K562 (cell line): ENCODE measurements at regions not wholly inside any gene's neighbourhood (a gene's known extent, or its start where the extent isn't known, plus 50 kb on each side); places are given as distances from the start of the nearest gene placed in this dataset.

ENCODE experiments used
- ATAC-seq: fragments of 200-7000 bp; cut with Tn5 transposase; 3 replicates; pipeline ENCODE4 v1.9.1; 2020; ENCODE audit warnings: moderate library complexity
- BruUV-seq: library from RNA; stranded (reverse); fragments of 400-500 nt; replicated peaks from 2 replicates; lab custom pipeline; 2021; lab: Mats Ljungman, UMichigan
- CTCF ChIA-PET: fragments of 300-600 bp; formaldehyde crosslinking; extraction: SDS; loops from one replicate; lab custom pipeline; 2021; ENCODE audit warnings: low intra/inter-chr PET ratio; lab: Yijun Ruan, JAX
- POLR2A ChIA-PET: fragments of 300-600, 350-650 bp; sonication (Branson Sonifier 250); formaldehyde crosslinking; extraction: SDS; loops from one replicate; lab custom pipeline; 2021; ENCODE audit warnings: antibody characterized with exemption, inconsistent platforms; lab: Yijun Ruan, JAX
- DNase-seq, 4 experiments: peaks; one replicate each; pipeline versions ENCODE4 v3.0.0 to v3.0.0-alpha.2; 2011 to 2018; ENCODE audit warnings: low spot score in 3 of 4, mixed read lengths in 3 of 4; ENCODE audit errors: extremely low read depth in 1 of 4
- FAIRE-seq: peaks from 2 replicates; lab custom pipeline; 2011; peaks lifted over from hg19 to GRCh38; lab: Jason Lieb, UNC
- H2AFZ ChIP-seq: 2 replicates; pipeline ENCODE4 v1.6.0; 2011; ENCODE audit warnings: low read depth, low read length, control low read depth, inconsistent platforms
- H3K27ac ChIP-seq: fragments of 200-600 bp; 3 replicates; pipeline ENCODE4 v1.8.0; 2011; ENCODE audit warnings: low read depth, mild to moderate bottlenecking, control low read depth, inconsistent platforms, low read length, moderate library complexity, mixed read lengths; ENCODE audit errors: extremely low read depth
- H3K27me3 ChIP-seq, 2 experiments: fragments of 300-600 bp in 1 of 2; 2 replicates in 1 of 2; 3 replicates in 1 of 2; pipeline versions ENCODE4 v1.6.0 to v1.8.0; 2011; ENCODE audit warnings: inconsistent platforms in 2 of 2, low read length in 2 of 2, mild to moderate bottlenecking in 1 of 2, mixed read lengths in 1 of 2, moderate library complexity in 1 of 2; ENCODE audit not compliant: control insufficient read depth in 2 of 2, insufficient read depth in 2 of 2
- H3K36me3 ChIP-seq: fragments of 300-600 bp; 3 replicates; pipeline ENCODE4 v1.8.0; 2011; ENCODE audit warnings: mild to moderate bottlenecking, low read length, inconsistent platforms; ENCODE audit not compliant: control insufficient read depth, insufficient read depth
- H3K4me1 ChIP-seq, 2 experiments: fragments of 200-600 bp in 1 of 2; replicated peaks in 1 of 2; 2 replicates in 1 of 2; 3 replicates in 1 of 2; pipeline versions ENCODE4 v1.5.1 to v1.8.0; 2011; ENCODE audit warnings: inconsistent platforms in 2 of 2, low read length in 2 of 2, mild to moderate bottlenecking in 1 of 2, mixed read lengths in 1 of 2, moderate library complexity in 1 of 2; ENCODE audit not compliant: control insufficient read depth in 2 of 2, insufficient read depth in 2 of 2
- H3K4me2 ChIP-seq: 2 replicates; pipeline ENCODE4 v1.6.1; 2011; ENCODE audit warnings: low read length, control low read depth, inconsistent platforms, mixed read lengths; ENCODE audit not compliant: insufficient read depth
- H3K4me3 ChIP-seq: fragments of 200-600 bp; sonication (generic), shearing (Covaris generic); 2 replicates; pipeline ENCODE4 v1.5.1; 2016; ENCODE audit warnings: control low read depth, inconsistent platforms
- H3K79me2 ChIP-seq: fragments of 200-600 bp; 3 replicates; pipeline ENCODE4 v1.8.0; 2011; ENCODE audit warnings: low read length, inconsistent platforms; ENCODE audit not compliant: control insufficient read depth, insufficient read depth
- H3K9ac ChIP-seq, 2 experiments: 2 replicates each; pipeline versions ENCODE4 v1.6.0 to v1.6.1; 2011; ENCODE audit warnings: low read depth in 2 of 2, low read length in 2 of 2, control low read depth in 1 of 2, inconsistent platforms in 1 of 2, mild to moderate bottlenecking in 1 of 2, mixed read lengths in 1 of 2; ENCODE audit not compliant: insufficient read depth in 1 of 2
- H3K9me1 ChIP-seq: one replicate; pipeline ENCODE4 v1.6.0; 2011; ENCODE audit warnings: inconsistent platforms, mild to moderate bottlenecking, low read length, moderate library complexity; ENCODE audit not compliant: control insufficient read depth, insufficient read depth
- H3K9me3 ChIP-seq: replicated peaks from 2 replicates; pipeline ENCODE4 v1.5.1; 2011; ENCODE audit warnings: low read depth, low read length, inconsistent platforms; ENCODE audit not compliant: control insufficient read depth, insufficient read depth
- H4K20me1 ChIP-seq: replicated peaks from 2 replicates; pipeline ENCODE4 v1.6.1; 2011; ENCODE audit warnings: low read length, inconsistent platforms, mixed read lengths; ENCODE audit not compliant: control insufficient read depth, insufficient read depth
- BRD9 ChIP-seq: fragments of 450-650 bp; IDR thresholded peaks from 2 replicates; pipeline ENCODE4 v1.6.1; 2018; ENCODE audit warnings: low read depth; ENCODE audit not compliant: partially characterized antibody
- BRF1 ChIP-seq: IDR thresholded peaks from 3 replicates; pipeline ENCODE4 v1.6.1; 2011; ENCODE audit warnings: borderline replicate concordance, mild to moderate bottlenecking; ENCODE audit not compliant: insufficient read length; ENCODE audit errors: extremely low read depth
- CHD4 ChIP-seq: fragments of 200-600 bp; sonication (generic); IDR thresholded peaks from 3 replicates; pipeline ENCODE4 v1.6.1; 2012; ENCODE audit warnings: low read depth, mild to moderate bottlenecking, mixed read lengths, low read length, inconsistent platforms; ENCODE audit not compliant: insufficient read depth, insufficient replicate concordance, poor library complexity, severe bottlenecking
- HDGF ChIP-seq: fragments of 450-650 bp; IDR thresholded peaks from 2 replicates; pipeline ENCODE4 v1.6.1; 2016
- MCM3 ChIP-seq: fragments of 450-650 bp; IDR thresholded peaks from 2 replicates; pipeline ENCODE4 v1.6.1; 2016
- MLLT1 ChIP-seq, 2 experiments: fragments of 450-650 bp; IDR thresholded peaks; 2 replicates each; pipeline ENCODE4 v1.6.1; 2016
- RBM22 ChIP-seq: fragments of 200-400 bp; formaldehyde crosslinking; IDR thresholded peaks from 2 replicates; pipeline ENCODE4 v1.6.1; 2018; ENCODE audit warnings: low read length, low read depth; ENCODE audit not compliant: poor library complexity, severe bottlenecking
- SRSF3 ChIP-seq: fragments of 200-400 bp; formaldehyde crosslinking; IDR thresholded peaks from 2 replicates; pipeline ENCODE4 v1.6.1; 2016; ENCODE audit warnings: mild to moderate bottlenecking, low read length, moderate library complexity; ENCODE audit not compliant: insufficient read depth
- TCF3 ChIP-seq: sonication (generic); formaldehyde crosslinking; IDR thresholded peaks from 2 replicates; pipeline ENCODE4 v1.4.0; 2020; ENCODE audit warnings: mild to moderate bottlenecking, missing genetic modification reagents
- ZNF143 ChIP-seq: sonication (generic); formaldehyde crosslinking; IDR thresholded peaks from 2 replicates; pipeline ENCODE4 v1.9.0; 2022; ENCODE audit warnings: mild to moderate bottlenecking, missing genetic modification reagents
- WGBS: fragments of 100-300 bp; shearing (Covaris generic); methylation state at CpG from one replicate; pipeline ENCODE4 v1.1.6; 2016; ENCODE audit warnings: low coverage, mixed read lengths; ENCODE audit not compliant: insufficient coverage; ENCODE audit errors: missing lambda C conversion rate; 5-methylcytosine and 5-hydroxymethylcytosine counted together
- in situ Hi-C: fragments of 300-500 bp; cut with MboI; formaldehyde crosslinking; loops from 4 replicates; pipeline ENCODE4 v1.15.0; 2018; ENCODE audit warnings: inconsistent platforms, mixed read lengths
- intact Hi-C: fragments of 100-400 bp; cut with micrococcal nuclease; formaldehyde crosslinking; loops from 2 replicates; pipeline ENCODE4 v1.14.2; 2022
- TF ChIP-seq, protein P1 (sequence below): sonication (generic); formaldehyde crosslinking; IDR thresholded peaks from 2 replicates; pipeline ENCODE4 v1.8.0; 2022; ENCODE audit warnings: missing genetic modification reagents, mild to moderate bottlenecking, borderline replicate concordance

GRCh38 chr4:148693913-148694649 lies 251.9 kb upstream of the NR3C2 start (continued):
- TF ChIP-seq ZNF143 (CRISPR knock-in tag) (no peak), RBM22 (no peak), HDGF (no peak), MLLT1 (IDR thresholded peaks at IDR 0.05) (no peak), TCF3 (CRISPR knock-in tag) (no peak), MCM3 (no peak)
- TF ChIP-seq, protein P1, sequence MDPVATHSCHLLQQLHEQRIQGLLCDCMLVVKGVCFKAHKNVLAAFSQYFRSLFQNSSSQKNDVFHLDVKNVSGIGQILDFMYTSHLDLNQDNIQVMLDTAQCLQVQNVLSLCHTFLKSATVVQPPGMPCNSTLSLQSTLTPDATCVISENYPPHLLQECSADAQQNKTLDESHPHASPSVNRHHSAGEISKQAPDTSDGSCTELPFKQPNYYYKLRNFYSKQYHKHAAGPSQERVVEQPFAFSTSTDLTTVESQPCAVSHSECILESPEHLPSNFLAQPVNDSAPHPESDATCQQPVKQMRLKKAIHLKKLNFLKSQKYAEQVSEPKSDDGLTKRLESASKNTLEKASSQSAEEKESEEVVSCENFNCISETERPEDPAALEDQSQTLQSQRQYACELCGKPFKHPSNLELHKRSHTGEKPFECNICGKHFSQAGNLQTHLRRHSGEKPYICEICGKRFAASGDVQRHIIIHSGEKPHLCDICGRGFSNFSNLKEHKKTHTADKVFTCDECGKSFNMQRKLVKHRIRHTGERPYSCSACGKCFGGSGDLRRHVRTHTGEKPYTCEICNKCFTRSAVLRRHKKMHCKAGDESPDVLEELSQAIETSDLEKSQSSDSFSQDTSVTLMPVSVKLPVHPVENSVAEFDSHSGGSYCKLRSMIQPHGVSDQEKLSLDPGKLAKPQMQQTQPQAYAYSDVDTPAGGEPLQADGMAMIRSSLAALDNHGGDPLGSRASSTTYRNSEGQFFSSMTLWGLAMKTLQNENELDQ (CRISPR knock-in tag) = no peak

GRCh38 chr4:148692242-148692641 lies 250.0 kb upstream of the NR3C2 start:
- Histone ChIP-seq H2AFZ (no peak overlapping the region), H3K36me3 (no peaks in the 10 kb centered on the region), H4K20me1 (no peaks in the 10 kb centered on the region), H3K4me2 (no peak overlapping the region), H3K9me3 (no peaks in the 10 kb centered on the region), H3K27ac (no peak overlapping the region), H3K27me3 (no peaks in the 10 kb centered on the region), H3K9ac (no peak overlapping the region), H3K9me1 (no peaks in the 10 kb centered on the region), H3K4me1 (no peaks in the 10 kb centered on the region), H3K79me2 (no peaks in the 10 kb centered on the region), H3K4me3 (no peak overlapping the region)
- ChIA-PET POLR2A (no interaction called here), CTCF (no interaction called here)
- no peak for DNase-seq
- ATAC-seq = no peak
- 0% methylated on average over 7 of the region's 7 CpGs for WGBS
- no TSS peak for BruUV-seq
- intact Hi-C loops = no loop called here
- in situ Hi-C loops = no loop called here
- no peak for FAIRE-seq
- TF ChIP-seq BRF1 = no peak
- TF ChIP-seq SRSF3 = no peak
- no peak for TF ChIP-seq CHD4
- no peak for TF ChIP-seq BRD9
